K562 (cell line): ENCODE measurements at regions not wholly inside any gene's neighbourhood (a gene's known extent, or its start where the extent isn't known, plus 50 kb on each side); places are given as distances from the start of the nearest gene placed in this dataset.

Experiments used
- ARID2 ChIP-seq: fragments of 450-650 bp; IDR thresholded peaks from 2 replicates; pipeline ENCODE4 v1.6.1; 2017; ENCODE audit warnings: antibody characterized with exemption, mild to moderate bottlenecking
- ATF6 ChIP-seq: sonication (generic); formaldehyde crosslinking; IDR thresholded peaks from 2 replicates; pipeline ENCODE4 v1.4.0; 2020; ENCODE audit warnings: mild to moderate bottlenecking, missing genetic modification reagents
- CLOCK ChIP-seq: fragments of 250-450 bp; sonication (Bioruptor Pico); IDR thresholded peaks from 2 replicates; pipeline ENCODE4 v1.4.0; 2020; ENCODE audit warnings: mild to moderate bottlenecking, moderate library complexity, borderline replicate concordance
- FOXA3 ChIP-seq, 2 experiments: fragments of 450-650 bp in 1 of 2; sonication (generic) in 1 of 2; formaldehyde crosslinking; IDR thresholded peaks in 1 of 2; conservative IDR thresholded peaks in 1 of 2; 2 replicates each; pipeline versions ENCODE4 v1.4.0 to v1.8.0; 2020 to 2022; ENCODE audit warnings: mild to moderate bottlenecking in 2 of 2, missing genetic modification reagents in 1 of 2
- GATAD2B ChIP-seq: fragments of 450-650 bp; IDR thresholded peaks from 2 replicates; pipeline ENCODE4 v1.6.1; 2017; ENCODE audit warnings: mild to moderate bottlenecking, borderline replicate concordance
- GTF2E2 ChIP-seq: fragments of 200-800 bp; sonication (Bioruptor generic); IDR thresholded peaks from 2 replicates; pipeline ENCODE4 v1.6.1; 2016; ENCODE audit warnings: missing genetic modification characterization, missing compliant biosample characterization
- ILF3 ChIP-seq: fragments of 450-650 bp; IDR thresholded peaks from 2 replicates; pipeline ENCODE4 v1.6.1; 2018; ENCODE audit warnings: antibody characterized with exemption, mild to moderate bottlenecking, moderate library complexity, borderline replicate concordance
- KDM2B ChIP-seq: fragments of 250-450 bp; sonication (Bioruptor Pico); IDR thresholded peaks from 2 replicates; pipeline ENCODE4 v1.8.0; 2021; ENCODE audit warnings: mild to moderate bottlenecking, moderate library complexity
- KLF6 ChIP-seq: fragments of 250-450 bp; sonication (Bioruptor Pico); IDR thresholded peaks from 2 replicates; pipeline ENCODE4 v1.4.0; 2020; ENCODE audit warnings: mild to moderate bottlenecking, moderate library complexity, borderline replicate concordance
- NBN ChIP-seq: fragments of 450-650 bp; IDR thresholded peaks from 2 replicates; pipeline ENCODE4 v1.6.1; 2016; ENCODE audit warnings: low read depth, mild to moderate bottlenecking
- NUFIP1 ChIP-seq: fragments of 450-650 bp; IDR thresholded peaks from 2 replicates; pipeline ENCODE4 v1.6.1; 2018; ENCODE audit not compliant: partially characterized antibody
- PTRF ChIP-seq: fragments of 450-650 bp; IDR thresholded peaks from 2 replicates; pipeline ENCODE4 v1.6.1; 2016; ENCODE audit warnings: mild to moderate bottlenecking, missing genetic modification characterization, missing compliant biosample characterization
- RBM25 ChIP-seq: fragments of 200-400 bp; formaldehyde crosslinking; IDR thresholded peaks from 2 replicates; pipeline ENCODE4 v1.6.1; 2018; ENCODE audit warnings: low read length, low read depth, moderate library complexity; ENCODE audit not compliant: severe bottlenecking
- SFPQ ChIP-seq: fragments of 200-400 bp; formaldehyde crosslinking; IDR thresholded peaks from 2 replicates; pipeline ENCODE4 v1.6.1; 2017; ENCODE audit warnings: mild to moderate bottlenecking, low read depth, low read length, moderate library complexity
- ZNF175 ChIP-seq: fragments of 200-800 bp; sonication (Bioruptor generic); IDR thresholded peaks from 2 replicates; pipeline ENCODE4 v1.6.1; 2016; ENCODE audit warnings: low read depth, mild to moderate bottlenecking, missing genetic modification characterization, missing compliant biosample characterization
- ZNF253 ChIP-seq: fragments of 250-450 bp; sonication (Bioruptor Pico); conservative IDR thresholded peaks from 2 replicates; pipeline ENCODE4 v1.6.1; 2021; ENCODE audit warnings: mild to moderate bottlenecking
- ZNF436 ChIP-seq: fragments of 250-450, 450-650 bp; sonication (Bioruptor Pico); formaldehyde crosslinking; IDR thresholded peaks from 2 replicates; pipeline ENCODE4 v1.7.0; 2020; ENCODE audit warnings: mild to moderate bottlenecking
- ZNF586 ChIP-seq: fragments of 450-650 bp; formaldehyde crosslinking; conservative IDR thresholded peaks from 2 replicates; pipeline ENCODE4 v1.4.0; 2020; ENCODE audit warnings: mild to moderate bottlenecking, moderate library complexity
- ZNF699 ChIP-seq: fragments of 250-450 bp; sonication (Bioruptor Pico); IDR thresholded peaks from 2 replicates; pipeline ENCODE4 v1.8.0; 2021; ENCODE audit warnings: mild to moderate bottlenecking, moderate library complexity; ENCODE audit not compliant: insufficient replicate concordance
- ZNF785 ChIP-seq: fragments of 250-450 bp; sonication (Bioruptor Pico); IDR thresholded peaks from 2 replicates; pipeline ENCODE4 v1.4.0; 2020; ENCODE audit warnings: mild to moderate bottlenecking

GRCh38 chr18:22557168-22557941, 139.6 kb upstream of the CTAGE1 start (continued):
- no peak for TF ChIP-seq CLOCK (CRISPR knock-in tag)
- TF ChIP-seq ILF3, result no peak
- no peak for TF ChIP-seq KDM2B
- TF ChIP-seq RBM25, result no peak
- 0 out of 2 replicates have a peak, but pooled peaks have one; percentile 9 for TF ChIP-seq ARID2
- no peak for TF ChIP-seq ATF6 (CRISPR knock-in tag)
- TF ChIP-seq GATAD2B, result no peak
- no peak for TF ChIP-seq ZNF586
- TF ChIP-seq ZNF785 (CRISPR knock-in tag), result no peak
- peak; percentile 59; the same call in 1 of the 2 replicates for TF ChIP-seq NBN
- TF ChIP-seq FOXA3 (CRISPR knock-in tag; conservative IDR thresholded peaks at IDR 0.05 in 1 of 2, IDR thresholded peaks at IDR 0.05 in 1 of 2), result no peak
- no peak for TF ChIP-seq GTF2E2
- no peak for TF ChIP-seq KLF6
- no peak for TF ChIP-seq SFPQ
- no peak for TF ChIP-seq PTRF (tag)
- peak; percentile 52 for TF ChIP-seq NUFIP1
- no peak for TF ChIP-seq ZNF175 (CRISPR knock-in tag)
- no peak for TF ChIP-seq ZNF436
- no peak for TF ChIP-seq ZNF253
- TF ChIP-seq ZNF699 (CRISPR knock-in tag), result no peak
